Adrenal gland (tissue), 5 donors: ENCODE measurements at regions not wholly inside any gene's neighbourhood (a gene's known extent, or its start where the extent isn't known, plus 50 kb on each side); places are given as distances from the start of the nearest gene placed in this dataset.

Source experiments
- POLR2A ChIP-seq, 2 donors: fragments of 450-650 bp; IDR thresholded peaks; one replicate each; pipeline ENCODE4 v1.6.1; 2017; ENCODE audit warnings: antibody characterized with exemption in 2 of 2, mild to moderate bottlenecking in 2 of 2, moderate library complexity in 1 of 2
- TF ChIP-seq, protein P1 (sequence below), 6 experiments: fragments of 450-650 bp in 4 of 6; fragments of 200-600 bp in 2 of 6; sonication (generic) in 1 of 6; IDR thresholded peaks; 1 replicate in 5 of 6; 2 replicates in 1 of 6; pipeline versions ENCODE4 v1.5.1 to v1.8.0; 2016 to 2021; ENCODE audit warnings: antibody characterized with exemption in 6 of 6, mild to moderate bottlenecking in 2 of 6, moderate library complexity in 1 of 6
- donor health status: DM: no; HTN: no; CAD: no.

DNA sequence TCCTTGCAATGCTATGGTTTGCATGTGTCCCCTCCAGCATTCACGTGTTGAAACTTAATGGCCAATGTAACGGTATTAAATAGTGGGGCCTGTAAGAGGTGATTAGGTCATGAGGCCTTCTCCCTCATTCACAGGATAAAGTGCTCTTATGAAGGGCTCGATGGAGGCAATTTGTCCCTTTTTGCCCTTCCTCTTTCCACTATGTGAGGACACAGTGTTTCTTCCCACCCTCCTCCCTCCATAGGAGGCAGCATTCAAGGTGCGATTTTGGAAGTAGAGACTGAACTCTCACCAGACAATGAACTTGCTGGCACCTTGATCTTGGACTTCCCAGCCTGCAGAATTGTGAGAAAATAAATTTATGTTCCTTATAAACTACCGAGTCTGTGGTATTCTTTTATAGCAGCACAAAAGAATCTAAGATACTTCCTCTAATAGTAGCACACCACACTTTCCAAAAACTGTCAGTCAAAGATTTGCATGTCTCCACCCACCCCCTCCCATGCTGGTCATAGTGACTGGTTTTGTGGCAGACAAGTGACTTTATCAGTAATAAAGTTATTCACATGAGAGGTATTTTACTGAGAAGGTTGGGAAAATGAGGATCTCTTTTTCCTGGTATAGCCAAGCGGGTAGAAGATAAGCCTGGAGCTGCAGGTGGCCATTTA lies 113.5 kb upstream of the TTC29 start:
- TF ChIP-seq, protein P1, sequence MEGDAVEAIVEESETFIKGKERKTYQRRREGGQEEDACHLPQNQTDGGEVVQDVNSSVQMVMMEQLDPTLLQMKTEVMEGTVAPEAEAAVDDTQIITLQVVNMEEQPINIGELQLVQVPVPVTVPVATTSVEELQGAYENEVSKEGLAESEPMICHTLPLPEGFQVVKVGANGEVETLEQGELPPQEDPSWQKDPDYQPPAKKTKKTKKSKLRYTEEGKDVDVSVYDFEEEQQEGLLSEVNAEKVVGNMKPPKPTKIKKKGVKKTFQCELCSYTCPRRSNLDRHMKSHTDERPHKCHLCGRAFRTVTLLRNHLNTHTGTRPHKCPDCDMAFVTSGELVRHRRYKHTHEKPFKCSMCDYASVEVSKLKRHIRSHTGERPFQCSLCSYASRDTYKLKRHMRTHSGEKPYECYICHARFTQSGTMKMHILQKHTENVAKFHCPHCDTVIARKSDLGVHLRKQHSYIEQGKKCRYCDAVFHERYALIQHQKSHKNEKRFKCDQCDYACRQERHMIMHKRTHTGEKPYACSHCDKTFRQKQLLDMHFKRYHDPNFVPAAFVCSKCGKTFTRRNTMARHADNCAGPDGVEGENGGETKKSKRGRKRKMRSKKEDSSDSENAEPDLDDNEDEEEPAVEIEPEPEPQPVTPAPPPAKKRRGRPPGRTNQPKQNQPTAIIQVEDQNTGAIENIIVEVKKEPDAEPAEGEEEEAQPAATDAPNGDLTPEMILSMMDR (IDR thresholded peaks at IDR 0.05) = no peak
- no peak for TF ChIP-seq POLR2A (IDR thresholded peaks at IDR 0.05)
